Cardiac muscle cell (in vitro differentiated cells and primary cell): ENCODE measurements at regions not wholly inside any gene's neighbourhood (a gene's known extent, or its start where the extent isn't known, plus 50 kb on each side); places are given as distances from the start of the nearest gene placed in this dataset.

Experiments
- DNase-seq, 2 donors: peaks; one replicate each; pipeline versions ENCODE4 v3.0.0 to v3.0.0-alpha.2; 2010 to 2017; ENCODE audit warnings: low read depth in 1 of 2, low spot score in 1 of 2
- H3K27ac ChIP-seq: fragments of 200-600 bp; sonication (generic); 2 replicates; pipeline ENCODE4 v1.5.1; 2016
- H3K27me3 ChIP-seq: fragments of 200-600 bp; sonication (generic); 2 replicates; pipeline ENCODE4 v1.6.0; 2016; ENCODE audit warnings: control low read depth
- H3K36me3 ChIP-seq: fragments of 200-600 bp; sonication (generic); 2 replicates; pipeline ENCODE4 v1.5.1; 2016; ENCODE audit warnings: control low read depth
- H3K4me1 ChIP-seq: fragments of 200-600 bp; sonication (generic); 2 replicates; pipeline ENCODE4 v1.8.1; 2017; ENCODE audit warnings: low read depth, mild to moderate bottlenecking, mixed run types
- H3K4me3 ChIP-seq: fragments of 200-600 bp; sonication (generic); 2 replicates; pipeline ENCODE4 v1.5.1; 2016; ENCODE audit warnings: mild to moderate bottlenecking
- H3K9me3 ChIP-seq: fragments of 200-600 bp; sonication (generic); 2 replicates; pipeline ENCODE4 v1.5.1; 2017; ENCODE audit warnings: low read depth, mild to moderate bottlenecking, control low read depth
- TF ChIP-seq, protein P1 (sequence below): IDR thresholded peaks from 2 replicates; pipeline ENCODE4 v1.5.1; 2012; ENCODE audit warnings: low read depth, mild to moderate bottlenecking, low read length

DNA sequence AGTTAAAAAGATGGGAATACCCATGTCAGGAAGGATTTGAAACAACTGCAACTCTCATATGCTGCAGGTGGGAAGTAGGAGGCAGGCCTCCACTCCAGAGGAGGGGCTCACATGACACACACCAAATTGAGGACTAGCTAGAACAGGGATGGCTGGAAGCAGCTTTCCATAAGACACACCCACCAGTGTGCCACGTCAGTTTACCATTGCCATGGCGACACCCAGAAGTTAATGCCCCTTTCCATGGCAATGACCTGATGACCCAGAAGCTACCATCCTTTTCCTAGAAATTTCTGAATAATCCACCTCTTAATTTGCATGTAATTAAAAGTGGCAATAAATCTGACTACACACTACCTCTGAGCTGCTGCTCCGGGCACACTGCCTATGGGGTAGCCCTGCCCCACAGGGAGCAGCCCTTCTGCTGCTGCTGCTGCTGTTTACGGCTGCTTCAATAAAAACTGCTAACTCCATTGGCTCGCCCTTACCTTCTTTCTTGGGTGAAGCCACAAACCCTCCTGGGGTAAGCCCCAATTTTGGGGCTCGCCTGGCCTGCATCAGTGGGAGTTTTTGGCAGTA lies 89.4 kb downstream of the RRM2 start:
- Histone ChIP-seq H3K27ac (no peak overlapping the region), H3K9me3 (no peaks in the 10 kb centered on the region), H3K4me1 (no peaks in the 10 kb centered on the region), H3K4me3 (no peak overlapping the region), H3K36me3 (no peaks in the 10 kb centered on the region), H3K27me3 (no peaks in the 10 kb centered on the region)
- no peak for DNase-seq
- TF ChIP-seq, protein P1, sequence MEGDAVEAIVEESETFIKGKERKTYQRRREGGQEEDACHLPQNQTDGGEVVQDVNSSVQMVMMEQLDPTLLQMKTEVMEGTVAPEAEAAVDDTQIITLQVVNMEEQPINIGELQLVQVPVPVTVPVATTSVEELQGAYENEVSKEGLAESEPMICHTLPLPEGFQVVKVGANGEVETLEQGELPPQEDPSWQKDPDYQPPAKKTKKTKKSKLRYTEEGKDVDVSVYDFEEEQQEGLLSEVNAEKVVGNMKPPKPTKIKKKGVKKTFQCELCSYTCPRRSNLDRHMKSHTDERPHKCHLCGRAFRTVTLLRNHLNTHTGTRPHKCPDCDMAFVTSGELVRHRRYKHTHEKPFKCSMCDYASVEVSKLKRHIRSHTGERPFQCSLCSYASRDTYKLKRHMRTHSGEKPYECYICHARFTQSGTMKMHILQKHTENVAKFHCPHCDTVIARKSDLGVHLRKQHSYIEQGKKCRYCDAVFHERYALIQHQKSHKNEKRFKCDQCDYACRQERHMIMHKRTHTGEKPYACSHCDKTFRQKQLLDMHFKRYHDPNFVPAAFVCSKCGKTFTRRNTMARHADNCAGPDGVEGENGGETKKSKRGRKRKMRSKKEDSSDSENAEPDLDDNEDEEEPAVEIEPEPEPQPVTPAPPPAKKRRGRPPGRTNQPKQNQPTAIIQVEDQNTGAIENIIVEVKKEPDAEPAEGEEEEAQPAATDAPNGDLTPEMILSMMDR: no peak

DNA sequence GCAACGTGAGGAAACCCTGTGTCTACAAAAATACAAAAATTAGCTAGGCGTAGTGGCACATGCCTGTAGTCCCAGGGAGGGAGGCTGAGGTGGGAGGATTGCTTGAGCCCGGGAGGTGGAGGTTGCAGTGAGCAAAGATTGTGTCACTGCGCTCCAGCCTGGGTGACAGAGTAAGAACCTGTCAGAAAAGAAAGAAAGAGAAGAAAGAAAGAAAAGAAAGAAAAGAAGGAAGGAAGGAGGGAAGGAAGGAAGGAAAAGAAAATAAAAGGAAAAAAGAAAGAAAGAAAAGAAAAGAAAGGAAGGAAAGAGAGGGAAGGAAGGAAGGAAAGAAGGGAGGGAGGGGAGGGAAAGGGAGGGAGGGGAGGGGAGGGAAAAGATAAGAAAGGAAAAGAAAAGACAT lies 89.9 kb upstream of the HPCAL1 start:
- no peaks in the 10 kb centered on the region for H3K9me3 ChIP-seq
- H3K27ac ChIP-seq: no peak overlapping the region
- no peaks in the 10 kb centered on the region for H3K4me1 ChIP-seq
- H3K4me3 ChIP-seq: no peak overlapping the region
- TF ChIP-seq, protein P1: no peak
- H3K36me3 ChIP-seq: no peaks in the 10 kb centered on the region
- DNase-seq: no peak
- H3K27me3 ChIP-seq: no peaks in the 10 kb centered on the region

DNA sequence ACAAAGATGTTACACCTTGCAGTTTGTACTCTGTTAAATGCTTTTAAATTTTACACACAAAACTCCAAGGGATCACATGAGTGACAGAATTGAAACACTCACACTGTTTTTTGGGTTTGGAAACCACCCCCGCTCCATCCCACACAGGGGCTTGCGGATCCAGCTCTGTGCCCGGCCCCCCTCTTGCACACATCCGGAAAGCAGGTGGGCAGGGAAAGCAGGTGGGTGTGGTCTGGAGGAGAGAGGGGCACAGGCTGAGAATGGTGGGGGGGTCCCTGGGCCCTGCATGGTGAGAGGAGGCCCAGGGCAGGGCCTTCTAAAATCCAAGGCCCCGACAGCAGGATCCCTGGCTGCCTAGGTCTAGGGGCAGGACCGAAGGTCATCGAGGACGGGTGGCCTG lies 88.5 kb upstream of the HPCAL1 start:
- Histone ChIP-seq H3K27me3 (no peaks in the 10 kb centered on the region), H3K4me1 (no peaks in the 10 kb centered on the region), H3K36me3 (no peaks in the 10 kb centered on the region), H3K4me3 (no peak overlapping the region), H3K9me3 (no peaks in the 10 kb centered on the region), H3K27ac (no peak overlapping the region)
- TF ChIP-seq, protein P1: no peak
- no peak for DNase-seq

DNA sequence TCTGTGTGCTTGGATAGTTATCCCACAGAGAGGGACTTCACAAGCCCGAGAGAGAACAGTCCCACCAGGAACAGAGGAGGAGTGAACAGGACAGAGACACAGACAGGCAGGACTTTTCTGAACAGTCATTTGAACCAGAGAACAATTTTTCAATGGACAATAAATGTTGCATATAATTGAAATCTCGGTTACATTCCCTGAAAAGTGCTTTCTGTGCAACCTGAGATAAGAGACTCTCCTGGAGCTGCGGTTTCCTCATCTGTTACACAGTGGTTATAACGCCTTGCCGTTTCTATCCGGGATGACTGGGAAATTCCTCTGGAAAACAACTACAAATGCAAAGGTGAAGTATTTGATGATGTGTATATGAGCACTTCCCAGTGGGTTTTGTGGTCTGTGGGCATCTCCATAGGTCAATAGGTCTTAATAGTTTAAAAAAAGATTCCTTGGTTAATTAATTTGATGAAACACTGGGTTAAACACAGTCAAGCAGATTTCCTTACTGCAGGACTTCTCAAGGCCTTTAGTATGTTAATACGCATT lies 87.2 kb upstream of the HPCAL1 start:
- Histone ChIP-seq H3K27me3 (no peaks in the 10 kb centered on the region), H3K4me1 (no peaks in the 10 kb centered on the region), H3K9me3 (no peaks in the 10 kb centered on the region), H3K36me3 (no peaks in the 10 kb centered on the region), H3K4me3 (no peak overlapping the region), H3K27ac (no peak overlapping the region)
- DNase-seq: no peak
- TF ChIP-seq, protein P1: no peak

DNA sequence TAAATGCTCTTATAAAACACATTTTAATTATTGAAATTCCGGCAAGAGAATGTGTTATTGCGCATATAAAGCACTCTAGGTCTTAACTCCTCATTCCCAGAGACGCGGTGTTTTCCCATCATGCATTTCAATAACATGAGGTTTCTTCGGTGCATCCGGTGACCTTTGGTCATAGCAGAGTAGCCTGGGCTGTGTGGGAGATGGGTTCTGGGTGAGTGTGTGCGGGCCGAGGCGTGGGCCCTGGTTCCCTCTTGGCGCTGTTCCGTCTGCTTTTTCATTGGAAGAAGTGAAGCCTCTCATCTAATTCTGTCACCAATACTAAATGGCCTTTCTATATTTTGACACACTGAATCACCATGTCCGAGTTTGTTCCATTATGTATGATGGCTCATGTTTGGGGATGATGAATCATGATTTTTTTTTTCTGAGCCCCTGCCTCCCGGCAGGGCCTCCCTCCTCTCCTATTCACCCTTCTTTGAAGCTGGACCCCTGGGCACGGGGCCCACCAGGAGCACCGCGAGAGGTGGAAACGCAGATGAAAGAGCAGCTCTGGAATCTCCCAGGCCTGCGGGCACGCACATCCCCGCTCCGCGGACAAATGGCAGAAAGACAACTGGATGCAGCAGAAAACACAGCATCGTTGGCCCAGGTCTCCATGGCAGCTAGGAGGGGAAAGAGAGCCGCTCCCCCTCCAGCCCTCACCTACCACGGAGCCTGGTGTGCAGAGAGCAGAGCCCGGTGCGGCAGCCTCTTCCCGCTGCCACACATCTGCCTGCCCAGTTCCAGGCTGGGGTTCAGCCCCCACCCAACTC lies 85.8 kb upstream of the HPCAL1 start:
- DNase-seq: no peak
- no peaks in the 10 kb centered on the region for H3K27me3 ChIP-seq
- H3K4me1 ChIP-seq: no peaks in the 10 kb centered on the region
- no peaks in the 10 kb centered on the region for H3K36me3 ChIP-seq
- no peak overlapping the region for H3K27ac ChIP-seq
- no peaks in the 10 kb centered on the region for H3K9me3 ChIP-seq
- TF ChIP-seq, protein P1: no peak
- no peak overlapping the region for H3K4me3 ChIP-seq
